Ishikawa (cell line): ENCODE measurements at regions not wholly inside any gene's neighbourhood (a gene's known extent, or its start where the extent isn't known, plus 50 kb on each side); places are given as distances from the start of the nearest gene placed in this dataset.

Source experiments
- EP300 ChIP-seq: IDR thresholded peaks from 2 replicates; pipeline ENCODE4 v1.6.1; 2012; ENCODE audit warnings: borderline replicate concordance
- TAF1 ChIP-seq: IDR thresholded peaks from 2 replicates; pipeline ENCODE4 v1.6.1; 2012; ENCODE audit warnings: low read depth, mild to moderate bottlenecking
- YY1 ChIP-seq: IDR thresholded peaks from 2 replicates; pipeline ENCODE4 v1.6.1; 2012; ENCODE audit warnings: low read depth
- ZBTB7A ChIP-seq: IDR thresholded peaks from 2 replicates; pipeline ENCODE4 v1.6.1; 2012; ENCODE audit warnings: low read depth
- TF ChIP-seq, protein P1 (sequence below): IDR thresholded peaks from 2 replicates; pipeline ENCODE4 v1.6.1; 2012

GRCh38 chr4:154015578-154015977 lies 226.7 kb upstream of the SFRP2 start:
- TF ChIP-seq ZBTB7A = no peak
- no peak for TF ChIP-seq YY1
- TF ChIP-seq TAF1 = no peak
- TF ChIP-seq, protein P1, sequence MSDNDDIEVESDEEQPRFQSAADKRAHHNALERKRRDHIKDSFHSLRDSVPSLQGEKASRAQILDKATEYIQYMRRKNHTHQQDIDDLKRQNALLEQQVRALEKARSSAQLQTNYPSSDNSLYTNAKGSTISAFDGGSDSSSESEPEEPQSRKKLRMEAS = no peak
- no peak for TF ChIP-seq EP300
